Activated CD8-positive, alpha-beta T cell treated with anti-CD3 and anti-CD28 coated beads for 36 hours (primary cell): ENCODE measurements at regions not wholly inside any gene's neighbourhood (a gene's known extent, or its start where the extent isn't known, plus 50 kb on each side); places are given as distances from the start of the nearest gene placed in this dataset.

Experiments used
- ATAC-seq: fragments of 200-7000 bp; cut with Tn5 transposase; one replicate; pipeline ENCODE4 v1.10.0; 2021; ENCODE audit warnings: mild to moderate bottlenecking, moderate library complexity
- CTCF ChIA-PET: fragments of 350-600 bp; sonication (Branson Sonifier 250); formaldehyde crosslinking; loops from one replicate; lab custom pipeline; 2021; ENCODE audit warnings: antibody characterized with exemption; lab: Charles Lee
- POLR2A ChIA-PET: fragments of 350-600 bp; sonication (Branson Sonifier 250); formaldehyde crosslinking; loops from one replicate; lab custom pipeline; 2021; ENCODE audit warnings: antibody characterized with exemption; lab: Charles Lee
- DNase-seq: peaks from one replicate; pipeline ENCODE4 v3.0.0-alpha.2; 2020
- H3K27ac Mint-ChIP-seq: one replicate; pipeline ENCODE4 v1.8.0; 2021; ENCODE audit warnings: mild to moderate bottlenecking, mixed read lengths
- H3K27me3 Mint-ChIP-seq: one replicate; pipeline ENCODE4 v1.8.0; 2021; ENCODE audit warnings: mixed read lengths
- H3K36me3 Mint-ChIP-seq: one replicate; pipeline ENCODE4 v1.8.0; 2021; ENCODE audit warnings: low read depth, mixed read lengths
- H3K4me1 Mint-ChIP-seq: one replicate; pipeline ENCODE4 v1.8.0; 2021; ENCODE audit warnings: low read depth, mixed read lengths
- H3K4me3 Mint-ChIP-seq: one replicate; pipeline ENCODE4 v1.8.0; 2021; ENCODE audit warnings: mild to moderate bottlenecking, moderate library complexity, mixed read lengths
- H3K9me3 Mint-ChIP-seq: one replicate; pipeline ENCODE4 v1.8.0; 2021; ENCODE audit warnings: mixed read lengths
- CTCF ChIP-seq: fragments of 200-600 bp; IDR thresholded peaks from one replicate; pipeline ENCODE4 v1.8.0; 2022; ENCODE audit warnings: antibody characterized with exemption, mild to moderate bottlenecking
- intact Hi-C: fragments of 100-400 bp; cut with micrococcal nuclease; formaldehyde crosslinking; loops from one replicate; pipeline ENCODE4 v1.10.0; 2022

DNA sequence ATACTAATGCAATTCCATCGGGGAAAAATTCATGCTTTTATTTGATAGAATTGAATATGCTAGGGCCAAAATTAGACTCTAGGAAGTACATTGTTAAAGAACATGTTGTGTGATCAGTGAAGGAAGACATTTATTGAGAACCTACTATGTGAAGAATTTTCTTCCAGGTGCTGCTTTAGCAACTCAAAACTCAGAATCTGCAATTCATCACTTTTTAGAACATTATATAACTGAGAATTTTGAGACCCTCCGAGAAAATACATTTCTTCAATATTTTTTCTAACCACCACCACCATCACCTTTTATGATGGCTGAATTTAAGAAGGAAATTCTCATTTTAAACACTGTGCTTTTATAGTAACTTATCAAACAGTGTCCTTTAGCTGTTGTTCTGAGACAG, 315.2 kb downstream of the FIGN start:
- no peaks in the 10 kb centered on the region for H3K4me1 Mint-ChIP-seq
- ATAC-seq = no peak
- no peak overlapping the region for H3K4me3 Mint-ChIP-seq
- intact Hi-C loops = no loop called here
- no peaks in the 10 kb centered on the region for H3K27me3 Mint-ChIP-seq
- H3K36me3 Mint-ChIP-seq = no peaks in the 10 kb centered on the region
- ChIA-PET CTCF (no interaction called here), POLR2A (no interaction called here)
- DNase-seq = no peak
- H3K9me3 Mint-ChIP-seq = peaks cover 6% of the 10 kb centered on the region
- no peak overlapping the region for H3K27ac Mint-ChIP-seq
- TF ChIP-seq CTCF = no peak

GRCh38 chr2:163419000-163419830, 316.6 kb downstream of the FIGN start:
- POLR2A ChIA-PET = no interaction called here
- CTCF ChIA-PET = no interaction called here
- no peak for TF ChIP-seq CTCF
- no peak overlapping the region for H3K4me3 Mint-ChIP-seq
- ATAC-seq (no peak), DNase-seq (no peak)
- no peaks in the 10 kb centered on the region for H3K36me3 Mint-ChIP-seq
- H3K27ac Mint-ChIP-seq = no peak overlapping the region
- no peaks in the 10 kb centered on the region for H3K27me3 Mint-ChIP-seq
- peaks cover 6% of the 10 kb centered on the region for H3K9me3 Mint-ChIP-seq
- intact Hi-C loops = no loop called here
- no peaks in the 10 kb centered on the region for H3K4me1 Mint-ChIP-seq

GRCh38 chr2:163417596-163418337, 318.0 kb downstream of the FIGN start:
- ChIA-PET CTCF (no interaction called here), POLR2A (no interaction called here)
- no peaks in the 10 kb centered on the region for H3K36me3 Mint-ChIP-seq
- ATAC-seq (no peak), DNase-seq (no peak)
- TF ChIP-seq CTCF = no peak
- H3K27ac Mint-ChIP-seq = no peak overlapping the region
- no peak overlapping the region for H3K4me3 Mint-ChIP-seq
- H3K4me1 Mint-ChIP-seq = no peaks in the 10 kb centered on the region
- intact Hi-C loops = no loop called here
- H3K9me3 Mint-ChIP-seq = peaks cover 6% of the 10 kb centered on the region
- H3K27me3 Mint-ChIP-seq = no peaks in the 10 kb centered on the region

GRCh38 chr2:163414121-163414520, 321.7 kb downstream of the FIGN start:
- POLR2A ChIA-PET = no interaction called here
- ATAC-seq (no peak), DNase-seq (no peak)
- Mint-ChIP-seq H3K4me3 (no peak overlapping the region), H3K9me3 (peaks cover 8% of the 10 kb centered on the region), H3K27ac (no peak overlapping the region), H3K36me3 (no peaks in the 10 kb centered on the region), H3K27me3 (no peaks in the 10 kb centered on the region), H3K4me1 (no peaks in the 10 kb centered on the region)
- CTCF ChIA-PET = no interaction called here
- no peak for TF ChIP-seq CTCF
- intact Hi-C loops = no loop called here

DNA sequence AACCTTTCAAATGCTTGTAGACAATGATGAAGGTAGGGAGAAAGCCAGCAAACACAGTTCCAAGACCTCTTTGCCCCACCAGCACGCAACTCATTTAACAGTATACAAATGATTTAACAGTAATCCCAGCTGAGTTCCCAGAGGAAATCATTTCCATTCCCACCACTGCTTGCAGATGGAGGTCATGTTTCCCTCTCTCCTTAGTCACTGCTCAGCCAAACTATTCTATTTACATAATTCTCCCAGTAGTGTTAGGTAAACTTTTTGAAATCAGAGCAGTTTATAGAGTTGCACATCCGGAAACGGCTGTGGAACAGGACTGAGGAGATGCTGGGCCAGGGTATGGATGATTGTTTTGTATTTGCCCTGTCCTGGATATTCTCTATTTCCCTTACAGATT, 328.5 kb downstream of the FIGN start:
- Mint-ChIP-seq H3K27me3 (no peaks in the 10 kb centered on the region), H3K4me3 (no peak overlapping the region), H3K4me1 (no peaks in the 10 kb centered on the region), H3K9me3 (peaks cover 5% of the 10 kb centered on the region), H3K36me3 (no peaks in the 10 kb centered on the region), H3K27ac (no peak overlapping the region)
- no peak for DNase-seq
- POLR2A ChIA-PET = no interaction called here
- no peak for ATAC-seq
- intact Hi-C loops = no loop called here
- CTCF ChIA-PET = no interaction called here
- no peak for TF ChIP-seq CTCF
